Loucy (cell line): ENCODE measurements at regions not wholly inside any gene's neighbourhood (a gene's known extent, or its start where the extent isn't known, plus 50 kb on each side); places are given as distances from the start of the nearest gene placed in this dataset.

ENCODE experiments used
- H2AFZ ChIP-seq: fragments of 200-600 bp; sonication (generic); 2 replicates; pipeline ENCODE4 v1.6.0; 2016; ENCODE audit warnings: antibody characterized with exemption, mild to moderate bottlenecking, low read length, moderate library complexity
- H3F3A ChIP-seq: fragments of 200-600 bp; 2 replicates; pipeline ENCODE4 v1.6.0; 2016; ENCODE audit warnings: antibody characterized with exemption, low read depth, mild to moderate bottlenecking
- H3K27me3 ChIP-seq: fragments of 200-600 bp; sonication (generic); 2 replicates; pipeline ENCODE4 v1.6.1; 2014; ENCODE audit warnings: low read length, mild to moderate bottlenecking; ENCODE audit not compliant: insufficient read depth, poor library complexity, severe bottlenecking
- H3K36me3 ChIP-seq: fragments of 200-600 bp; sonication (generic); 2 replicates; pipeline ENCODE4 v1.6.1; 2016; ENCODE audit warnings: low read length; ENCODE audit not compliant: insufficient read depth
- H3K4me1 ChIP-seq: fragments of 200-600 bp; sonication (generic); 2 replicates; pipeline ENCODE4 v1.5.1; 2014; ENCODE audit warnings: low read length, mild to moderate bottlenecking; ENCODE audit not compliant: insufficient read depth, poor library complexity, severe bottlenecking
- H3K4me2 ChIP-seq: fragments of 200-600 bp; sonication (generic); 2 replicates; pipeline ENCODE4 v1.6.0; 2014; ENCODE audit warnings: antibody characterized with exemption, low read length, low read depth, mild to moderate bottlenecking; ENCODE audit not compliant: poor library complexity, severe bottlenecking
- H3K4me3 ChIP-seq: fragments of 200-600 bp; sonication (generic); 2 replicates; pipeline ENCODE4 v1.5.1; 2014; ENCODE audit warnings: low read length, mild to moderate bottlenecking, mixed read lengths; ENCODE audit not compliant: poor library complexity, severe bottlenecking
- H3K79me2 ChIP-seq: fragments of 200-600 bp; sonication (generic); 2 replicates; pipeline ENCODE4 v1.6.1; 2014; ENCODE audit warnings: low read length; ENCODE audit not compliant: insufficient read depth
- H3K9ac ChIP-seq: fragments of 200-600 bp; sonication (generic); 2 replicates; pipeline ENCODE4 v1.6.0; 2014; ENCODE audit warnings: mild to moderate bottlenecking, low read depth, low read length, moderate library complexity; ENCODE audit not compliant: poor library complexity, severe bottlenecking
- H3K9me2 ChIP-seq: fragments of 200-600 bp; sonication (generic); replicated peaks from 2 replicates; pipeline ENCODE4 v1.6.1; 2016; ENCODE audit warnings: low read depth, low read length, mixed read lengths
- H3K9me3 ChIP-seq: fragments of 200-600 bp; sonication (generic); 2 replicates; pipeline ENCODE4 v1.6.1; 2014; ENCODE audit warnings: mild to moderate bottlenecking, antibody characterized with exemption, low read length, low read depth; ENCODE audit not compliant: insufficient read depth
- H4K20me1 ChIP-seq: fragments of 200-600 bp; sonication (generic); 2 replicates; pipeline ENCODE4 v1.6.0; 2014; ENCODE audit warnings: antibody characterized with exemption, low read length, mild to moderate bottlenecking; ENCODE audit not compliant: insufficient read depth, poor library complexity, severe bottlenecking
- EZH2phosphoT487 ChIP-seq: fragments of 200-600 bp; IDR thresholded peaks from 2 replicates; pipeline ENCODE4 v1.6.1; 2018; ENCODE audit warnings: antibody characterized with exemption, mild to moderate bottlenecking, moderate library complexity, borderline replicate concordance
- TF ChIP-seq, protein P1 (sequence below): fragments of 200-600 bp; sonication (generic); conservative IDR thresholded peaks from 2 replicates; pipeline ENCODE4 v1.5.1; 2014; ENCODE audit warnings: mild to moderate bottlenecking, antibody characterized with exemption, low read length

DNA sequence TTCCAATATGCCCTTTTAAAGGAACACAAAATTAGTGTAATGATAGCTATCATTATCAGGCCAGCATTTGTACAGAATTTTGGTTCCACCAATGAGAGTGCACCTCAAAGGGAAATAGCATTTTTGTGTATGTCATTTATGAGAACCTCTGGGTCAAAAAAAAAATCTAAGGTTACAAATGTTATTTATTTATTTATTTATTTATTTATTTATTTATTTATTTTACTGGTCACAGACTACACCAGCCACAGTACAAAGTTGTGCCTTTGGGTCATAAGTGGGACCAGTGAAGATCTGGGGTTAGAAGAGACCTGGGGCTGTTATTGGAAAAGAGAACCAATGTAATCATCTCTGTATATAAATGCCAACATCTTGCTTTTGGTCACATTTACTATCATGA lies 523.9 kb downstream of the CETN3 start:
- no peak overlapping the region for H3K4me2 ChIP-seq
- no peaks in the 10 kb centered on the region for H3K9me3 ChIP-seq
- no peak overlapping the region for H3K9ac ChIP-seq
- H3F3A ChIP-seq, result no peaks in the 10 kb centered on the region
- no peaks in the 10 kb centered on the region for H3K79me2 ChIP-seq
- H3K36me3 ChIP-seq, result no peaks in the 10 kb centered on the region
- no peaks in the 10 kb centered on the region for H3K9me2 ChIP-seq
- H4K20me1 ChIP-seq, result no peaks in the 10 kb centered on the region
- no peak overlapping the region for H3K4me3 ChIP-seq
- TF ChIP-seq, protein P1, sequence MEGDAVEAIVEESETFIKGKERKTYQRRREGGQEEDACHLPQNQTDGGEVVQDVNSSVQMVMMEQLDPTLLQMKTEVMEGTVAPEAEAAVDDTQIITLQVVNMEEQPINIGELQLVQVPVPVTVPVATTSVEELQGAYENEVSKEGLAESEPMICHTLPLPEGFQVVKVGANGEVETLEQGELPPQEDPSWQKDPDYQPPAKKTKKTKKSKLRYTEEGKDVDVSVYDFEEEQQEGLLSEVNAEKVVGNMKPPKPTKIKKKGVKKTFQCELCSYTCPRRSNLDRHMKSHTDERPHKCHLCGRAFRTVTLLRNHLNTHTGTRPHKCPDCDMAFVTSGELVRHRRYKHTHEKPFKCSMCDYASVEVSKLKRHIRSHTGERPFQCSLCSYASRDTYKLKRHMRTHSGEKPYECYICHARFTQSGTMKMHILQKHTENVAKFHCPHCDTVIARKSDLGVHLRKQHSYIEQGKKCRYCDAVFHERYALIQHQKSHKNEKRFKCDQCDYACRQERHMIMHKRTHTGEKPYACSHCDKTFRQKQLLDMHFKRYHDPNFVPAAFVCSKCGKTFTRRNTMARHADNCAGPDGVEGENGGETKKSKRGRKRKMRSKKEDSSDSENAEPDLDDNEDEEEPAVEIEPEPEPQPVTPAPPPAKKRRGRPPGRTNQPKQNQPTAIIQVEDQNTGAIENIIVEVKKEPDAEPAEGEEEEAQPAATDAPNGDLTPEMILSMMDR, result no peak
- no peak for TF ChIP-seq EZH2phosphoT487
- no peaks in the 10 kb centered on the region for H3K27me3 ChIP-seq
- H2AFZ ChIP-seq, result no peak overlapping the region
- H3K4me1 ChIP-seq, result no peaks in the 10 kb centered on the region

DNA sequence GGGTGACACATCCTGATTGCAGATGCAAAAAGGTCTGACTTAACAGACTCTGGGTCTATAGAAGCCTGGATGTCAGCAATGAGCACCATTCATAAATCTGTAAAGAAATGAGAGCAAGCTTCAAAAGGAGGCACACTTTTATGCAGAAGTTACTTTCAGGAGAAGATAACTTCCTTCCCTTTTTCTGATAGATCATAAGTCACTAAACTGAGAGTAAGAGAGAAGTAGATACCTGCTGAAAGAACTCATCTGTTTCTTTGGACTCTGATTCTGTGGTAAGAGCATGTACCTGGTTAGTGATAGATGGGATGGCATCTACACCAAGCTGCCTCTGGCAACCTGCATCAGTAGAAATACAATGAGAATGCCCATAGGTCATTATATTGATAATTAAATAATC lies 525.6 kb downstream of the CETN3 start:
- Histone ChIP-seq H3K36me3 (no peaks in the 10 kb centered on the region), H3K4me2 (no peak overlapping the region), H4K20me1 (no peaks in the 10 kb centered on the region), H3K4me1 (no peaks in the 10 kb centered on the region), H3K4me3 (no peak overlapping the region), H3K9ac (no peak overlapping the region), H3F3A (no peaks in the 10 kb centered on the region), H2AFZ (no peak overlapping the region), H3K9me2 (no peaks in the 10 kb centered on the region), H3K27me3 (no peaks in the 10 kb centered on the region), H3K79me2 (no peaks in the 10 kb centered on the region), H3K9me3 (no peaks in the 10 kb centered on the region)
- TF ChIP-seq, protein P1, result no peak
- TF ChIP-seq EZH2phosphoT487, result no peak

DNA sequence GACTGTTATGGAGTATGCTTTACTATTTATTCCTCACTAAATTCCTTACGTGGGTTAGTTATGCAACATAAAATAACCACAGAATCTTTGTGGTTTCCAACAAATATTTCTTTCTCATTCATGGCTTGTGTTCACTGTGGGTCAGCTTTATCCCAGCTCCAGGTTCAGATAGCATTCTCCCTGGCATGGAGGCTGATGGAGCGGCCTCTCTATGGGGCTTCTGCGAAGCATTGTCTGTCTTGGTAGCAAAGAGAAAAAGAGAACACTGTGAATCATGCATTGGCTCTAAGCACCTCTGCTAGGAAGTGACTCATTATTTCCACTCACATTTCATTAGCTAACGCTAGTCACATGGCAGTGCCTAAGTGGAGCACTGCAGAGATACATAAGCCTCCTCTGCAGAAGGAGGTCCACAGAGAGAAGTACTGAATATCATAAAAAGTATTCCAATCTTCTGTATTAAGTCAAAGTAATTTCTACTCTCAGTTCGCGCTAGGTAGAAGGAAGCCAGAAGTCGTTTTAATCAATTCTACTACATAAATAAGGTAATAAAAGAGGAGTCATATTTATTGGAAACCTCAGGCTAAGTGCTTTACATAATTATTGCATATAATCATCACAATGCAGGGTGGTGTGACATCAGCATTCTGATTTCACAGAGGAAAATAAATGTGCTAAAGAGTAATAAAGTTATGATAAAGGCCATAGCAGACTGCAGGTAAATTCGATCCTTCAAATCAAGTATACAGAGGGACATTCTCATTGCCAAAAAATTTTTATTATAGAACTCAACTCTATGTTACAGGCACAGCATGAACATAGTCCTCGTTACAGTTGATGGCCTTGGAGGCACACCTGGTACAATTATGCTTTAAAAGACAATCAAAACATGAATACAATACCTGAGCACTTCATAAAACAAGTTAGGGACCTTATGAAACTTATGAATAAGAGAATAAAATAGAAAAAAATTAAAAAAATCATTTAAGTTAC lies 531.1 kb downstream of the CETN3 start:
- TF ChIP-seq, protein P1, result no peak
- TF ChIP-seq EZH2phosphoT487, result no peak
- H4K20me1 ChIP-seq, result no peaks in the 10 kb centered on the region
- no peak overlapping the region for H3K9ac ChIP-seq
- H3K36me3 ChIP-seq, result no peaks in the 10 kb centered on the region
- H3K27me3 ChIP-seq, result no peaks in the 10 kb centered on the region
- no peaks in the 10 kb centered on the region for H3K79me2 ChIP-seq
- H3K4me2 ChIP-seq, result no peak overlapping the region
- no peaks in the 10 kb centered on the region for H3K9me3 ChIP-seq
- H3F3A ChIP-seq, result no peaks in the 10 kb centered on the region
- H3K4me1 ChIP-seq, result peaks cover 5% of the 10 kb centered on the region
- H3K9me2 ChIP-seq, result no peaks in the 10 kb centered on the region
- no peak overlapping the region for H3K4me3 ChIP-seq
- no peak overlapping the region for H2AFZ ChIP-seq
